ENCODE measurements at regions not wholly inside any gene's neighbourhood (a gene's known extent, or its start where the extent isn't known, plus 50 kb on each side); places are given as distances from the start of the nearest gene placed in this dataset.

DNA sequence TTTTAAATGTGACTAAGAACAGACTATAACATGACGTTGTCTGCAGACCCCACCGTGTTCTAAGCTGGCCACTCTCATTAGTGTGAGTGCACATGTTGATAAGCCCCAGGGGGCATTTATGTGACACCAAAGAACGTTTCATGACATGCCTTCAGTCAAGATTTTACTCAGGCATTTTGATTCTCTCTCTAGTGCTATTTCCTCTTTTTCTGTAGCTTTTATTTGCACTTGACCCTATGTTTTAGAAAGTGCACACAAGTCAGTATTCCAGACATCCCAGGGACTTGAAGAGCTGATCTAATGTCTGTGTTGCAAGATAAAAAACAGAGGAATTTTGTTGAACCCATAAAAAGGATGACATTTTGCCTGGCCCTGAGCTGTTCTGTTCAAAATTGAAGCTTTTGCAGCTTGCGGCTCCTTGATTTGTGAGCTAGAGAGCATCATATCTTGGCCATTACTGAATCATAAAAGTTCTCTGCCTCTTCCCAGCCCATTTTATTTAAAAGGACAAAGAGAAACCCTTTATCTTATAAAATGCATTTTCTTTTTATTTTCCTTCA is 80.9 kb upstream of the TYRP1 start:
- no peak for DNase-seq

DNA sequence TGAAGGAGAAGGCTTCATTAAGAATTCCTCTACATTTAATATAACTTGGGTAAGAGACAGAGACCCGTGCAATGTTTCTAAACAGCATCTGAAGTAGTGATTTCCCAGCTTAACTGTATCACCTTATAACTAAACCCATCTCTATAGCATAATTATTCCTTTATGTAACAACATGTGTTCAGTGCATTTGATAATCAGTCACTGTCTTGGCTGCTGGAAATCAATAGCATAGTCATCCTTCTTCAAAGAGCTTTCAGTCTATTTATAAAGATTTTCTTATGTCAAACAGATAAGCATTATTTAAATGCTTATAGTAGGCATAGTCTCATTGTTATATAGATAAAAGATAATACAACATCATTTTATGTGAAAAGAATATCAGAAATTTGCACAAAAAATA is 80.1 kb upstream of the TYRP1 start:
- DNase-seq, result no peak

DNA sequence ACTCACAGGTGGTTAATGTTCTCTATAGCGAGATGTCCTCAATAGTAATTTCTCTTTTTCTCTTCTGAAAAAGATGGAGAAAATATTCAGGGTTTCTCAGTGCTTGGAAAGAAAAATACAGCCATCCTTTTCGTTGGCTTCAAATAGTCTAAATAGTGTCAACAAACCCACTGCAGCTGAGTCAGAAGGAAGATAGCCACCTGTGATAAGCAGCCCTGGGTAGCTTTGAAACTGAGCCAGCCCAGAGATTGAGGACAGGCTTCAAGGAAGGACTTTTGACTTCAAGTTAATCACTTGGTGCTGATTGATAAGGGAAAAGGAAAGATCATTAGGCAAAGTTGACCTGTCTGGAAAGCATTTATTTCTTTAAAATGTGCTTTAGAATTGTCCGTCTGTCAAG is 78.7 kb upstream of the TYRP1 start:
- DNase-seq, result no peak

DNA sequence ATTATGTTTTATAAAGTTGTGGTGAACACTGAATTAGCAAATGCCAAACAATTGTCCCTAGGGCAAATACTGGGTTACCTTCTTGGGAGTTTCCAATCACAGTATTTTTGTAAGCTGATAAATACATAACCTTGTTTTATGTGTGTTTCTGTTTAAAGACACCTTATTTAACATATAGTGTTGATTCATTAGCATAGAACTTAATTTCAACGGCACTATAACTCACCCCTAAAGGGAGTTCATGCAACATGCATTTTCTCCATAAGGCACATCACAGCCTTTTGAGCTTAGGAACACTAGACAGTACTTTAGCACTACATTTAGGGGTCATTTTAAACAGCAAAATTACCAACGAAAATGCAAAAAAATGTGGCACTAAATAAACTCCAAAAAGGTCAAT is 74.2 kb upstream of the TYRP1 start:
- DNase-seq, result no peak

DNA sequence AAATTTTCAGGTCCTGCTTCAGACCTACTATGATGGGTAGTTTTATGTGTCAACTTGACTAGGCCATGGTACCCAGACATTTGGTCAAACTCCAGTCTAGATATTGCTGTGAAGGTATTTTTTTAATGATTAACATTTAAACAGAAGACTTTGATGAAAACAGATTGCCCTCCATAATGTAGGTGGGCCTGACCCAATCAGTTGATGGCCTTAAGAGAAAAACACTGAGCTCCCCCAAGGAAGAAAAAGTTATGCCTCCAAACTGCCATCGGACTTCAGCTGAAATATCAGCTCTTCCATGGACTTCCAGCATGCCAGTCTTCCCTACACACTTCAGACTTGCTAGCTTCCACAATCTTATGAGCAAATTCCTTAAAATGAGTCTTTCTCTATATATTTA is 67.3 kb upstream of the TYRP1 start:
- DNase-seq, result no peak

DNA sequence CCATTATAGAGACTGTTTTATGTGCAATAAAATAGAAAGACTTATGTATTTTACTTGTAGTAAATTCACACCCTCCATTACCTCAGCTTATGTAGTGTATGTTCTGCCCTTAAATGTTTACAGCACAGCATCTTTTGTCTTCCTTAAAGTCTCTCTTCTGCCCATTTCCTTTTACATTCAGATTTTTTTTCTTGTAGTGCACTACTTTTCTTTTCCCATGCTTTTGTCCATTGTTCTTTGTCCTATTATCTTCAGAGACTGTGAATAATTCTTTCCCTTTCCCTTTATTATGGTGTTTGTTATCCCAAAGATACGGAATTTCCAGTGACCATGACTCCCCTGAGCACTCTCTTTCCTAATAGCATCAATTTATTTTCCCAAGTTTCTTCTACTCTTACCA is 66.1 kb upstream of the TYRP1 start:
- no peak for DNase-seq

DNA sequence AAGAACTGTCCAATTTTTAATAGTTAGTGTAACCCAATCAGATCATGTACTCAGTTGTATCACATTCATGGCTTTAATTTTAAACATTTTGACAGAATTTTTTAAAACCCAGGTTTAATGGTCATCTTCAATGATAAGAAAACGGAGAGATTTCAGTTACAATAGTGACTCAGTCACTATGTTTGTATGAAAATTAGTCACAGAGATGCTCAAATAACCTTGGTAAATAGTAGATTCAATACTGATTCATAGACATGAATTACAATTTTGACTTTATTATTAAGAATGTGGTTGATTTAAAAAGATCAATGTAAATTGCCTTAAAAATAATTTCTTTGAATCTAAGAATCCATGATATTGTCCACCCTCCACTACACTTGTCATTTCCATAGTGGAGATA is 64.6 kb upstream of the TYRP1 start:
- no peak for DNase-seq

DNA sequence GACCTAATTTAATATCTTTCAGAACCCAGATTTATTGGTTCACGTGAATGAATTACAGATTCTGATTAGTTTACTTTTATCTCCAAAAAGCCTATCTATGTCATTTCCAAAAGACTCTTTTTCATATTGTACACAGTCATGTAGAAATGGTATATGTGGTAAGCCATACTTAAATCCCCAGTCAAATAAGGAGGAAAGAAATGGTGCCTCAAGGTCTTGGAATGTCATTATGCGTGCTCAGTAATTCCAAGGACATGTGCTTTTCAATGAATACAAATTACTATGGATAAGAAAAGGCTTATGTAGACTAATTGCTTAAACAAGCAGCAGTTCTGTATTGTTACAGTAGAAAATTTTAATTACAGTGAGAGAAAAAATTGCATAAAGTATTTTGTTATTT is 64.1 kb upstream of the TYRP1 start:
- no peak for DNase-seq

DNA sequence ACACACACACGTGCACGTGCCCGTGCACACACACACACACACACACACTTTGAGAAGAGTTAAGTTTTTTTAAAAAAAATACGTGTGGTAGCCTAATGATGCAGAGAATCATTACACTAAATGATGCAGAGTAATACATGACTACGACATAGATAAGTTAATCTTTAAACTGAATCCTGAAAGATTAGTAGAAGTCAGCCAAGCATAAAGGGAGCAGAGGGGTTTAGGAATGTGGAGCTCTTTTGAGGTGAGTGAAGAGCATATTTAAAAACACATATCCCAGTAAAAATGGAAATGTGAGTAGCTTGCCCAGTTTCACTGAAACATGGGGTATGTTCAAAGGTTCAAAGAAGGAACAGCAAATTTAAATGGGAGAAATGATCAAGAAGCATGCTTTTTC is 61.3 kb upstream of the TYRP1 start:
- DNase-seq, result no peak

DNA sequence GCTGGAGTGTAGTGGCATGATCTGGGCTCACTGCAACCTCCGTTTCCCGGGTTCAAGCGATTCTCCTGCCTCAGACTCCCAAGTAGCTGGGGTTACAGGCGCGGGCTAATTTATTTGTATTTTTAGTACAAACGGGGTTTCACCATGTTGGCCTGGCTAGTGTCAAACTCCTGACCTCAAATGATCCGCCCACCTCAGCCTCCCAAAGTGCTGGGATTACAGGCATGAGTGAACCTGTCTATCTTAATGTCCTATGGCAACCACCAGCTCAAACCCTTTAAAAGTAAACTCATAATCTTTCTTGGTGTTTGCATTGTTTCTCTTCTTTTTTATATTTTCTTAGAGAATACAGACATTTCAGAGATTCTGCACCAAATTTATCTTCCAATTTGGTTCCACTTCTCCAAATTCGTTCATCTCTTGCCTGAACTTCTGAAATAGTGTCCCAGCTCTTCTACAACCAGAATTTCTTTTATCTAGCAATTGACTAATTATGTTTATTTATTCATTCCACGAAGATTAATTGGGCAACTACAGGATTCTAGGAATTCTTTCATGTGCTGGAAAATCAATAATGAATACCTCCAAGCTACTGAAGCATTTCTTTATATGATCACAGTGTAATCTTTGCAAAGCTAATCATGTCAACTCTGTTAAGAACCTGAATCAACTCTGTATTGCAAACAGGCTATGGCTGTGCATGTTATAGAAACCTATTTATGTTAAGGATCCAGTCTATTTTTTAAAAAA is 60.0 kb upstream of the TYRP1 start:
- no peak for DNase-seq

DNA sequence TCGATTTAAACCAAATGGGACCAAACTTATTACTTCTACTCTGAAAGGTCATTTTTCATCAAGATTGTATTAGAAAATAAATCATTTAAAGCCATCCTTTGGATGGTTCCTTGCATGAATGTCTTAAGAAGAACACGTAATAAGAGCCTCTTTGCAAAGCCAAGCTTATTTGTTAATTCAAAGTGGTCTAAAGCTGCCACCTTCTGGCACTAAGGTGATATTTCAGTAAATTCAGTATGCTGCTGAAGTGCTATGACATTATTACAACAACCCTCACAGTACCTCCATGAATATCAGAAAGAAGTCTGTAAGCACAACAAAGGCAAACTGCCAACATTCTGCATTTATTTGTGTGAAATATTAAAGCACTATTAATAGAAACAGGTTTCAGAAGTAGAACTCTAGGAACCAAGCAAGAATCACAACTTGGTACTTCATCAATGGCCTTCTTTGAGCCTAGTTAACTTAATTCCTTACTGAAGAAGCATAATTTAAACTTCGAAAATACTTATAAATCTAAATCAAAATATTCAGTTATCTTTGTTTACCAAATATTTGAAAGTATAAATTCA is 53.1 kb upstream of the TYRP1 start:
- DNase-seq, result no peak

DNA sequence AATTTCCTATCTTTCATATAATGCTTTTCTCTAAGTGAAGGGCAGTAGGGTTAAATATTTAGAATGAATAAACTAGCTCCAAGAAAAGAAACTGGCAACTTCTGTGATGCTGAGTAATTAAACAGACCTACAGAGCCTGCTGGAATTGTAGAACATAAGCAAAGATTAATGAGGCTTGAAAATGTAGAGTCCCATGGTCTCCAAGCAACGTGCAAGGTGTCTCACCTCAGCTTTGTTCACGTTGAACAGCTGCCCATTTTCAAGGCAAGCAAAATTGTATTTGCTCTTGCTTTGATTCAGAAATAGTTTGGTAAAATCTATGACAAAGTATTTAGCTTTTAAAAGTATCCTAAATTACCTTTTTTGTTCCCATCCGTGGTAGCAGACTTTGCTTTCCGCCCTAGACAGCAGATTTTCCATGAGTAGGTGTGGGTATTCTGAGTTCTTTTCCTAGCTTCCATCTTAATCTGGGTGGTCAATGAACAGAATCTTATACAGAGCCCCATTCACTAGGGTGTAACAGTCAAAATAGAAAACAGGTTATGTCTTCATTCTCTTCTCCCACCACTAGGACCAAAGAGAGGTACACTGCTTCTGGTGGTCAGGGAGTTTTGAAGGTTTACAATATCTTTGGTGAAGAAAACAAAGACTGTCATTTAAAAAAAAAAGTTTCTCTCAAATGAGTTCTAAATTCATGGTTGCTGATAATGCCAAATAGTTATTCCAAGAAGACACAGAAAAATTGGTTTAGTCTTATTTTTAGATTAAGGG is 52.1 kb upstream of the TYRP1 start:
- DNase-seq, result no peak
